MCF 10A (cell line): ENCODE measurements at regions not wholly inside any gene's neighbourhood (a gene's known extent, or its start where the extent isn't known, plus 50 kb on each side); places are given as distances from the start of the nearest gene placed in this dataset.
A peak's percentile ranks its signal among the peaks of the same experiment; 100 is the strongest.

ENCODE experiments used
- BruUV-seq: library from RNA; stranded (reverse); fragments of 400-500 nt; replicated peaks from 2 replicates; lab custom pipeline; 2021; lab: Mats Ljungman, UMichigan
- CTCF ChIA-PET: fragments of 300-600 bp; sonication (Branson Sonifier 250); formaldehyde crosslinking; extraction: SDS; loops from one replicate; lab custom pipeline; 2021; ENCODE audit warnings: antibody characterized with exemption, inconsistent platforms; lab: Yijun Ruan, JAX
- POLR2A ChIA-PET: fragments of 300-600, 350-650 bp; sonication (Branson Sonifier 250); formaldehyde crosslinking; extraction: SDS; loops from one replicate; lab custom pipeline; 2020; ENCODE audit warnings: antibody characterized with exemption, inconsistent platforms; lab: Yijun Ruan, JAX
- DNase-seq: peaks from one replicate; pipeline ENCODE4 v3.0.0-alpha.2; 2018; ENCODE audit not compliant: unreplicated experiment
- H3K27ac Mint-ChIP-seq: one replicate; pipeline ENCODE4 v1.8.0; 2022; ENCODE audit warnings: mild to moderate bottlenecking, low read depth, mixed read lengths; ENCODE audit not compliant: unreplicated experiment
- H3K27me3 Mint-ChIP-seq: one replicate; pipeline ENCODE4 v1.8.0; 2022; ENCODE audit warnings: mixed read lengths; ENCODE audit not compliant: insufficient read depth, unreplicated experiment
- H3K36me3 Mint-ChIP-seq: one replicate; pipeline ENCODE4 v1.8.0; 2022; ENCODE audit warnings: mild to moderate bottlenecking, moderate library complexity, mixed read lengths; ENCODE audit not compliant: insufficient read depth, unreplicated experiment
- H3K4me1 Mint-ChIP-seq: one replicate; pipeline ENCODE4 v1.8.0; 2022; ENCODE audit warnings: mixed read lengths; ENCODE audit not compliant: insufficient read depth, unreplicated experiment
- H3K4me3 Mint-ChIP-seq: one replicate; pipeline ENCODE4 v1.8.0; 2022; ENCODE audit warnings: mild to moderate bottlenecking, moderate library complexity, mixed read lengths; ENCODE audit not compliant: unreplicated experiment
- H3K9me3 Mint-ChIP-seq: one replicate; pipeline ENCODE4 v1.8.0; 2022; ENCODE audit warnings: mixed read lengths; ENCODE audit not compliant: unreplicated experiment
- CTCF ChIP-seq: fragments of 200-600 bp; IDR thresholded peaks from one replicate; pipeline ENCODE4 v1.8.0; 2022; ENCODE audit warnings: antibody characterized with exemption, mild to moderate bottlenecking; ENCODE audit not compliant: unreplicated experiment
- intact Hi-C: fragments of 100-400 bp; cut with micrococcal nuclease; formaldehyde crosslinking; loops from 2 replicates; pipeline ENCODE4 v1.14.1; 2022

GRCh38 chr3:74456166-74456565, 158.3 kb downstream of the CNTN3 start:
- Mint-ChIP-seq H3K9me3 (peaks cover 18% of the 10 kb centered on the region), H3K27me3 (no peaks in the 10 kb centered on the region), H3K4me1 (no peaks in the 10 kb centered on the region), H3K27ac (no peak overlapping the region), H3K36me3 (no peaks in the 10 kb centered on the region), H3K4me3 (no peak overlapping the region)
- ChIA-PET POLR2A (no interaction called here), CTCF (interaction anchor here (0.6 kb wide), 2 partner anchors 24 to 29 kb away, joined by 3 read pairs; no protein-coding TSS in a partner anchor)
- TF ChIP-seq CTCF = no peak
- intact Hi-C loops = no loop called here
- BruUV-seq = no TSS peak
- DNase-seq = no peak

GRCh38 chr3:74447221-74447620, 167.2 kb downstream of the CNTN3 start:
- H3K36me3 Mint-ChIP-seq = no peaks in the 10 kb centered on the region
- CTCF ChIA-PET = no interaction called here
- POLR2A ChIA-PET = no interaction called here
- no peak overlapping the region for H3K27ac Mint-ChIP-seq
- DNase-seq = no peak
- no TSS peak for BruUV-seq
- H3K4me1 Mint-ChIP-seq = peaks cover 7% of the 10 kb centered on the region
- no peaks in the 10 kb centered on the region for H3K27me3 Mint-ChIP-seq
- intact Hi-C loops = no loop called here
- peaks cover 8% of the 10 kb centered on the region for H3K9me3 Mint-ChIP-seq
- no peak overlapping the region for H3K4me3 Mint-ChIP-seq
- no peak for TF ChIP-seq CTCF

GRCh38 chr3:74445541-74445940, 168.9 kb downstream of the CNTN3 start:
- ChIA-PET CTCF (no interaction called here), POLR2A (no interaction called here)
- H3K9me3 Mint-ChIP-seq = peaks cover 8% of the 10 kb centered on the region
- DNase-seq = no peak
- intact Hi-C loops = no loop called here
- BruUV-seq = no TSS peak
- no peak for TF ChIP-seq CTCF
- H3K27ac Mint-ChIP-seq = no peak overlapping the region
- H3K27me3 Mint-ChIP-seq = no peaks in the 10 kb centered on the region
- H3K4me1 Mint-ChIP-seq = peaks cover 7% of the 10 kb centered on the region
- no peak overlapping the region for H3K4me3 Mint-ChIP-seq
- no peaks in the 10 kb centered on the region for H3K36me3 Mint-ChIP-seq

GRCh38 chr3:74443102-74443501, 171.4 kb downstream of the CNTN3 start:
- TF ChIP-seq CTCF = no peak
- Mint-ChIP-seq H3K9me3 (peaks cover 8% of the 10 kb centered on the region), H3K36me3 (no peaks in the 10 kb centered on the region), H3K4me1 (peaks cover 7% of the 10 kb centered on the region), H3K27ac (peak overlapping the region; percentile 7), H3K27me3 (no peaks in the 10 kb centered on the region), H3K4me3 (no peak overlapping the region)
- intact Hi-C loops = no loop called here
- DNase-seq = peak; percentile 71
- ChIA-PET POLR2A (no interaction called here), CTCF (no interaction called here)
- no TSS peak for BruUV-seq
